HCT116 (cell line): ENCODE measurements at regions not wholly inside any gene's neighbourhood (a gene's known extent, or its start where the extent isn't known, plus 50 kb on each side); places are given as distances from the start of the nearest gene placed in this dataset.

Source experiments
- ATAC-seq: fragments of 200-7000 bp; cut with Tn5 transposase; 2 replicates; pipeline ENCODE4 v1.9.1; 2020; ENCODE audit warnings: mild to moderate bottlenecking, moderate library complexity
- BruUV-seq: library from RNA; stranded (reverse); fragments of 400-500 nt; replicated peaks from 2 replicates; lab custom pipeline; 2021; lab: Mats Ljungman, UMichigan
- CTCF ChIA-PET: fragments of 300-600 bp; sonication (Branson Sonifier 250); formaldehyde crosslinking; loops from one replicate; lab custom pipeline; 2021; ENCODE audit warnings: antibody characterized with exemption; lab: Charles Lee
- POLR2A ChIA-PET: fragments of 300-600, 350-600 bp; sonication (Branson Sonifier 250); formaldehyde crosslinking; loops from one replicate; lab custom pipeline; 2021; ENCODE audit warnings: antibody characterized with exemption; lab: Charles Lee
- RAD21 ChIA-PET, 2 experiments: fragments of 300-600 bp; sonication (Branson Sonifier 250); formaldehyde crosslinking; loops; one replicate each; lab custom pipeline; 2023; ENCODE audit warnings: low total read pairs in 2 of 2; ENCODE audit not compliant: uncharacterized antibody in 2 of 2, unreplicated experiment in 2 of 2, low non-redundant PET in 1 of 2; lab: Charles Lee
- DNase-seq: peaks from one replicate; pipeline ENCODE4 v3.0.0-alpha.2; 2010; ENCODE audit warnings: low read depth, low spot score
- H2AFZ ChIP-seq: fragments of 200-600 bp; shearing (Covaris generic), sonication (generic); 2 replicates; pipeline ENCODE4 v1.6.1; 2017; ENCODE audit warnings: low read depth, mixed run types, mixed read lengths, antibody characterized with exemption, low read length; ENCODE audit not compliant: poor library complexity, severe bottlenecking
- H3K27ac ChIP-seq: 2 replicates; pipeline ENCODE4 v1.5.1; 2012; ENCODE audit warnings: low read depth, low read length
- H3K27me3 ChIP-seq: fragments of 200-600 bp; sonication (generic); 2 replicates; pipeline ENCODE4 v1.6.1; 2016; ENCODE audit warnings: mixed run types, low read length, mixed read lengths; ENCODE audit not compliant: insufficient read depth
- H3K36me3 ChIP-seq, 2 experiments: fragments of 200-500 bp in 1 of 2; fragments of 200-600 bp in 1 of 2; sonication (Bioruptor generic) in 1 of 2; sonication (generic) in 1 of 2; 2 replicates each; pipeline versions ENCODE4 v1.5.1 to v1.6.1; 2014 to 2016; ENCODE audit warnings: low read length in 2 of 2, inconsistent platforms in 1 of 2, mixed read lengths in 1 of 2, mixed run types in 1 of 2; ENCODE audit not compliant: insufficient read depth in 2 of 2, control insufficient read depth in 1 of 2
- H3K4me1 ChIP-seq, 2 experiments: fragments of 200-600 bp in 1 of 2; sonication (generic) in 1 of 2; 2 replicates each; pipeline versions ENCODE4 v1.5.1 to v1.6.1; 2012 to 2017; ENCODE audit warnings: low read length in 2 of 2, inconsistent platforms in 1 of 2, mild to moderate bottlenecking in 1 of 2, mixed read lengths in 1 of 2, mixed run types in 1 of 2, moderate library complexity in 1 of 2; ENCODE audit not compliant: insufficient read depth in 2 of 2, control insufficient read depth in 1 of 2
- H3K4me2 ChIP-seq: fragments of 200-600 bp; sonication (generic); 2 replicates; pipeline ENCODE4 v1.6.1; 2017; ENCODE audit warnings: mixed run types, low read length, mixed read lengths
- H3K4me3 ChIP-seq, 2 experiments: fragments of 200-600 bp in 1 of 2; sonication (generic) in 1 of 2; replicated peaks in 1 of 2; 2 replicates each; pipeline ENCODE4 v1.5.1; 2011 to 2016; ENCODE audit warnings: low read length in 2 of 2, control low read depth in 1 of 2, low read depth in 1 of 2, mild to moderate bottlenecking in 1 of 2, mixed read lengths in 1 of 2, mixed run types in 1 of 2
- H3K79me2 ChIP-seq: fragments of 200-600 bp; sonication (generic); 2 replicates; pipeline ENCODE4 v1.6.1; 2017; ENCODE audit warnings: mild to moderate bottlenecking, mixed run types, low read length, moderate library complexity, mixed read lengths; ENCODE audit not compliant: insufficient read depth
- H3K9ac ChIP-seq: fragments of 200-600 bp; sonication (generic); 2 replicates; pipeline ENCODE4 v1.6.1; 2016; ENCODE audit warnings: low read length, mixed read lengths
- H3K9me2 ChIP-seq: fragments of 200-600 bp; sonication (generic), shearing (Covaris generic); 2 replicates; pipeline ENCODE4 v1.6.1; 2017; ENCODE audit warnings: mixed run types, mild to moderate bottlenecking, moderate library complexity; ENCODE audit not compliant: insufficient read depth
- H3K9me3 ChIP-seq, 2 experiments: fragments of 200-500 bp in 1 of 2; fragments of 200-600 bp in 1 of 2; sonication (Bioruptor generic) in 1 of 2; sonication (generic) in 1 of 2; 2 replicates each; pipeline ENCODE4 v1.6.1; 2014 to 2017; ENCODE audit warnings: low read length in 2 of 2, mixed read lengths in 2 of 2, inconsistent platforms in 1 of 2, low read depth in 1 of 2, mild to moderate bottlenecking in 1 of 2, mixed run types in 1 of 2, moderate library complexity in 1 of 2; ENCODE audit not compliant: control insufficient read depth in 1 of 2, insufficient read depth in 1 of 2
- H4K20me1 ChIP-seq: fragments of 200-600 bp; sonication (generic), shearing (Covaris generic); 2 replicates; pipeline ENCODE4 v1.6.1; 2017; ENCODE audit warnings: mixed run types, mild to moderate bottlenecking, moderate library complexity; ENCODE audit not compliant: insufficient read depth
- CBX3 ChIP-seq: IDR thresholded peaks from 2 replicates; pipeline ENCODE4 v1.6.1; 2012; ENCODE audit warnings: low read depth
- CEBPB ChIP-seq: IDR thresholded peaks from 2 replicates; pipeline ENCODE4 v1.6.1; 2012; ENCODE audit warnings: low read depth
- CTCF ChIP-seq, 3 experiments: fragments of 200-600 bp in 1 of 3; sonication (generic) in 1 of 3; IDR thresholded peaks in 2 of 3; conservative IDR thresholded peaks in 1 of 3; 2 replicates each; pipeline ENCODE4 v1.5.1; 2012 to 2017; ENCODE audit warnings: low read depth in 2 of 3, low read length in 2 of 3, antibody characterized with exemption in 1 of 3, borderline replicate concordance in 1 of 3, control low read depth in 1 of 3, mild to moderate bottlenecking in 1 of 3, mixed read lengths in 1 of 3, mixed run types in 1 of 3, moderate library complexity in 1 of 3; ENCODE audit not compliant: insufficient read depth in 1 of 3
- EGR1 ChIP-seq: IDR thresholded peaks from 2 replicates; pipeline ENCODE4 v1.6.1; 2012; ENCODE audit warnings: low read depth
- ELF1 ChIP-seq: IDR thresholded peaks from 2 replicates; pipeline ENCODE4 v1.6.1; 2012; ENCODE audit warnings: low read depth, borderline replicate concordance
- EZH2 ChIP-seq: fragments of 200-600 bp; sonication (generic); IDR thresholded peaks from 2 replicates; pipeline ENCODE4 v1.6.1; 2017; ENCODE audit warnings: antibody characterized with exemption, mixed run types
- EZH2phosphoT487 ChIP-seq: fragments of 200-600 bp; IDR thresholded peaks from 2 replicates; pipeline ENCODE4 v1.6.1; 2018; ENCODE audit warnings: antibody characterized with exemption, borderline replicate concordance
- FOSL1 ChIP-seq: IDR thresholded peaks from 2 replicates; pipeline ENCODE4 v1.6.1; 2012; ENCODE audit warnings: low read depth
- JUND ChIP-seq: IDR thresholded peaks from 2 replicates; pipeline ENCODE4 v1.6.1; 2012
- MAX ChIP-seq: IDR thresholded peaks from 2 replicates; pipeline ENCODE4 v1.6.1; 2012
- POLR2A ChIP-seq: IDR thresholded peaks from 2 replicates; pipeline ENCODE4 v1.7.0; 2011; ENCODE audit warnings: borderline replicate concordance; ENCODE audit not compliant: insufficient read depth, insufficient read length; ENCODE audit errors: extremely low read depth
- RAD21 ChIP-seq: IDR thresholded peaks from 2 replicates; pipeline ENCODE4 v1.6.1; 2012; ENCODE audit warnings: low read depth, mild to moderate bottlenecking
- REST ChIP-seq: IDR thresholded peaks from 2 replicates; pipeline ENCODE4 v1.6.1; 2012; ENCODE audit warnings: low read depth
- SIN3A ChIP-seq: IDR thresholded peaks from 2 replicates; pipeline ENCODE4 v1.6.1; 2012; ENCODE audit warnings: low read depth
- SP1 ChIP-seq: IDR thresholded peaks from 2 replicates; pipeline ENCODE4 v1.6.1; 2012; ENCODE audit warnings: low read depth
- SRF ChIP-seq: IDR thresholded peaks from 2 replicates; pipeline ENCODE4 v1.6.1; 2012; ENCODE audit warnings: low read depth
- TCF7L2 ChIP-seq: IDR thresholded peaks from 2 replicates; pipeline ENCODE4 v1.7.0; 2011; ENCODE audit warnings: borderline replicate concordance, inconsistent platforms; ENCODE audit not compliant: insufficient read depth, insufficient read length; ENCODE audit errors: extremely low read depth
- YY1 ChIP-seq: IDR thresholded peaks from 2 replicates; pipeline ENCODE4 v1.6.1; 2011; ENCODE audit warnings: low read length, low read depth, moderate library complexity, mild to moderate bottlenecking; ENCODE audit not compliant: insufficient replicate concordance; ENCODE audit errors: extremely low read depth
- ZBTB33 ChIP-seq: IDR thresholded peaks from 2 replicates; pipeline ENCODE4 v1.6.1; 2011; ENCODE audit warnings: mild to moderate bottlenecking, low read length, moderate library complexity; ENCODE audit not compliant: insufficient replicate concordance; ENCODE audit errors: extremely low read depth
- ZNF274 ChIP-seq: fragments of 200-500 bp; sonication (Bioruptor generic); IDR thresholded peaks from 2 replicates; pipeline ENCODE4 v1.6.1; 2014; ENCODE audit warnings: mild to moderate bottlenecking, low read depth, low read length, inconsistent platforms
- intact Hi-C: fragments of 100-400 bp; cut with micrococcal nuclease; formaldehyde crosslinking; loops from 2 replicates; pipeline ENCODE4 v1.10.0; 2022

- no peaks in the 10 kb centered on the region for H3K9me2 ChIP-seq
- POLR2A ChIA-PET, result no interaction called here
- ATAC-seq (no peak), DNase-seq (no peak)
- intact Hi-C loops, result no loop called here
- H3K36me3 ChIP-seq, result no peaks in the 10 kb centered on the region
- TF ChIP-seq ZBTB33 (no peak), EGR1 (no peak), JUND (no peak), CEBPB (no peak), YY1 (no peak), SP1 (no peak), CTCF (IDR thresholded peaks at IDR 0.05 in 2 of 3, conservative IDR thresholded peaks at IDR 0.05 in 1 of 3; ENCODE audit: borderline replicate concordance in 1 of 3, insufficient read depth in 1 of 3, low read depth in 2 of 3, low read length in 2 of 3) (no peak), EZH2phosphoT487 (no peak), SIN3A (no peak), ELF1 (no peak), TCF7L2 (no peak), RAD21 (no peak), SRF (no peak), FOSL1 (no peak), ZNF274 (no peak), CBX3 (no peak), POLR2A (no peak), REST (no peak), MAX (no peak), EZH2 (no peak)
- no TSS peak for BruUV-seq
- H3K4me2 ChIP-seq, result no peak overlapping the region
- H4K20me1 ChIP-seq, result no peaks in the 10 kb centered on the region
- H3K4me3 ChIP-seq, result no peak overlapping the region
- H3K9ac ChIP-seq, result no peak overlapping the region
- RAD21 ChIA-PET, result no interaction called here
- H3K27me3 ChIP-seq, result no peaks in the 10 kb centered on the region
- no peak overlapping the region for H3K27ac ChIP-seq
- H3K79me2 ChIP-seq, result no peaks in the 10 kb centered on the region
- CTCF ChIA-PET, result no interaction called here
- H3K9me3 ChIP-seq, result no peaks in the 10 kb centered on the region
- no peak overlapping the region for H2AFZ ChIP-seq
- no peaks in the 10 kb centered on the region for H3K4me1 ChIP-seq
Measured at GRCh38 chr5:87653242-87653641, 240.5 kb upstream of the CCNH start.
